B cell (primary cell): ENCODE measurements at regions not wholly inside any gene's neighbourhood (a gene's known extent, or its start where the extent isn't known, plus 50 kb on each side); places are given as distances from the start of the nearest gene placed in this dataset.

ENCODE experiments used
- ATAC-seq: fragments of 200-7000 bp; cut with Tn5 transposase; one replicate; pipeline ENCODE4 v1.10.0; 2021; ENCODE audit warnings: low read depth, mild to moderate bottlenecking, moderate number of reproducible peaks, moderate library complexity
- CTCF ChIA-PET: fragments of 350-600 bp; sonication (Branson Sonifier 250); formaldehyde crosslinking; loops from one replicate; lab custom pipeline; 2021; ENCODE audit warnings: antibody characterized with exemption, inconsistent platforms; lab: Charles Lee
- POLR2A ChIA-PET: fragments of 350-600 bp; sonication (Branson Sonifier 250); formaldehyde crosslinking; loops from one replicate; lab custom pipeline; 2021; ENCODE audit warnings: antibody characterized with exemption; lab: Charles Lee
- DNase-seq: peaks from one replicate; pipeline ENCODE4 v3.0.0; 2013
- H2AFZ ChIP-seq: 2 replicates; pipeline ENCODE4 v1.6.1; 2012; ENCODE audit warnings: mild to moderate bottlenecking, low read depth, low read length; ENCODE audit not compliant: insufficient read depth, poor library complexity, severe bottlenecking
- H3K27ac ChIP-seq, 2 donors: 1 replicate in 1 of 2; 2 replicates in 1 of 2; pipeline ENCODE4 v1.5.1; 2012 to 2013; ENCODE audit warnings: low read length in 2 of 2, mild to moderate bottlenecking in 2 of 2, moderate library complexity in 1 of 2
- H3K27me3 ChIP-seq, 4 experiments: fragments of 200-600 bp in 1 of 4; sonication (generic) in 1 of 4; replicated peaks in 1 of 4; 1 replicate in 2 of 4; 2 replicates in 2 of 4; pipeline versions ENCODE4 v1.6.1 to v1.7.0; 2013 to 2016; ENCODE audit warnings: low read length in 3 of 4, mild to moderate bottlenecking in 2 of 4, mixed read lengths in 1 of 4, moderate library complexity in 1 of 4; ENCODE audit not compliant: insufficient read depth in 4 of 4, control insufficient read depth in 3 of 4; ENCODE audit errors: control extremely low read depth in 1 of 4
- H3K36me3 ChIP-seq, 2 experiments: replicated peaks in 1 of 2; 1 replicate in 1 of 2; 2 replicates in 1 of 2; pipeline versions ENCODE4 v1.6.1 to v1.7.1; 2013; ENCODE audit warnings: low read length in 1 of 2; ENCODE audit not compliant: insufficient read depth in 2 of 2, control insufficient read depth in 1 of 2; ENCODE audit errors: control extremely low read depth in 1 of 2, extremely low read depth in 1 of 2
- H3K4me1 ChIP-seq, 2 donors: fragments of 200-600 bp in 1 of 2; sonication (generic) in 1 of 2; 1 replicate in 1 of 2; 2 replicates in 1 of 2; pipeline versions ENCODE4 v1.5.1 to v1.6.1; 2013 to 2017; ENCODE audit warnings: low read length in 2 of 2; ENCODE audit not compliant: control insufficient read depth in 2 of 2, insufficient read depth in 2 of 2
- H3K4me2 ChIP-seq: replicated peaks from 2 replicates; pipeline ENCODE3; 2012; ENCODE audit warnings: mild to moderate bottlenecking, low read depth, low read length; ENCODE audit not compliant: poor library complexity, severe bottlenecking
- H3K4me3 ChIP-seq, 5 experiments: fragments of 200-600 bp in 1 of 5; sonication (generic) in 1 of 5; 1 replicate in 3 of 5; 2 replicates in 2 of 5; pipeline versions ENCODE4 v1.5.1 to v1.7.0; 2011 to 2016; ENCODE audit warnings: low read length in 4 of 5, mild to moderate bottlenecking in 4 of 5, low read depth in 2 of 5, control low read depth in 1 of 5, moderate library complexity in 1 of 5; ENCODE audit not compliant: insufficient read depth in 1 of 5; ENCODE audit errors: control extremely low read depth in 1 of 5, extremely low read depth in 1 of 5
- H3K79me2 ChIP-seq: fragments of 200-600 bp; sonication (generic); one replicate; pipeline ENCODE4 v1.6.0; 2016; ENCODE audit warnings: low read length; ENCODE audit not compliant: control insufficient read depth, insufficient read depth
- H3K9ac ChIP-seq: fragments of 200-600 bp; sonication (generic); 2 replicates; pipeline ENCODE4 v1.6.1; 2017; ENCODE audit warnings: mild to moderate bottlenecking, low read length, moderate library complexity
- H3K9me3 ChIP-seq, 3 donors: one replicate each; pipeline versions ENCODE4 v1.6.1 to v1.7.1; 2013; ENCODE audit warnings: low read length in 2 of 3; ENCODE audit not compliant: control insufficient read depth in 2 of 3, insufficient read depth in 1 of 3; ENCODE audit errors: control extremely low read depth in 1 of 3
- H4K20me1 ChIP-seq: 2 replicates; pipeline ENCODE4 v1.6.0; 2012; ENCODE audit warnings: mild to moderate bottlenecking, low read length; ENCODE audit not compliant: insufficient read depth, control insufficient read depth, poor library complexity, severe bottlenecking
- H3K27ac Mint-ChIP-seq: one replicate; pipeline ENCODE4 v1.8.0; 2021; ENCODE audit warnings: mixed read lengths
- H3K27me3 Mint-ChIP-seq: one replicate; pipeline ENCODE4 v1.8.0; 2021; ENCODE audit warnings: mixed read lengths
- H3K4me1 Mint-ChIP-seq: one replicate; pipeline ENCODE4 v1.8.0; 2021; ENCODE audit warnings: mixed read lengths
- H3K4me3 Mint-ChIP-seq: one replicate; pipeline ENCODE4 v1.8.0; 2021; ENCODE audit warnings: mixed read lengths
- H3K9me3 Mint-ChIP-seq: one replicate; pipeline ENCODE4 v1.8.0; 2022; ENCODE audit warnings: mixed read lengths; ENCODE audit not compliant: insufficient read depth
- CTCF ChIP-seq: fragments of 200-600 bp; IDR thresholded peaks from one replicate; pipeline ENCODE4 v1.8.0; 2022; ENCODE audit warnings: antibody characterized with exemption, mild to moderate bottlenecking
- EZH2 ChIP-seq: IDR thresholded peaks from 2 replicates; pipeline ENCODE4 v1.6.1; 2012; ENCODE audit warnings: borderline replicate concordance, low read depth, mild to moderate bottlenecking, moderate library complexity, low read length; ENCODE audit not compliant: insufficient read depth, poor library complexity, severe bottlenecking
- WGBS: methylation state at CpG from one replicate; pipeline ENCODE4 v1.1.5; 2013; ENCODE audit warnings: missing lambda C conversion rate; ENCODE audit not compliant: insufficient coverage; 5-methylcytosine and 5-hydroxymethylcytosine counted together
- intact Hi-C: fragments of 100-400 bp; cut with micrococcal nuclease; formaldehyde crosslinking; loops from one replicate; pipeline ENCODE4 v1.10.0; 2022

DNA sequence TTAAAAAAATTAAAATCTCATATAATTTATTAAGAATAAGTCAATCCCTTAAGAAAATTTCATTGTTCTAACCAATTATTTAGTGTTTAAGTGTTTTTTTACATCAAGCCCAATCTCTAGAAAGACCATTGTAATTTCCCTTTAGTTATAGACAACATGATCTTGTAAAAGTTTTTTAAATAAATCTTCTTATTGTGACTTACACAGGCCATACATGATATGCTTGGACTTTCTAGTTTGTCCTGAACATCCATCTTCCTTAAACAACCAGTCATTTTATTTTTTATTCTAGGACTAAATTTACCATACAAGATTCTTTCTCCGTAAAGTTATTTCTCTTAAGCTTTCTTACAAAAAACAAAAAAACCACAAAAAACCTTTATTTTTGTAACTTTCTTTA, 126.5 kb upstream of the MAST4 start:
- Mint-ChIP-seq H3K4me1 (peaks cover 13% of the 10 kb centered on the region), H3K9me3 (peaks cover 2% of the 10 kb centered on the region), H3K27ac (no peak overlapping the region), H3K27me3 (no peaks in the 10 kb centered on the region), H3K4me3 (no peak overlapping the region)
- no peak for ATAC-seq
- DNase-seq = no peak
- no peaks in the 10 kb centered on the region for H3K27me3 ChIP-seq
- TF ChIP-seq CTCF (no peak), EZH2 (no peak)
- WGBS = no CpG with 5 or more reads among the region's 1 CpG
- no peaks in the 10 kb centered on the region for H4K20me1 ChIP-seq
- no peaks in the 10 kb centered on the region for H3K36me3 ChIP-seq
- H3K9me3 ChIP-seq = peaks cover 2 to 10% (median 7%) of the 10 kb centered on the region in 3 donors
- ChIA-PET POLR2A (no interaction called here), CTCF (no interaction called here)
- H3K4me2 ChIP-seq = no peak overlapping the region
- peaks cover 4 to 8% of the 10 kb centered on the region in 2 donors for H3K4me1 ChIP-seq
- no peak overlapping the region for H3K9ac ChIP-seq
- H3K27ac ChIP-seq = no peak overlapping the region
- intact Hi-C loops = loop anchor here (5.0 to 10.0 kb wide), 2 partner anchors 43 to 125 kb away; partner anchors contain the start of gene MAST4
- H3K4me3 ChIP-seq = no peak overlapping the region
- no peak overlapping the region for H2AFZ ChIP-seq
- H3K79me2 ChIP-seq = no peaks in the 10 kb centered on the region

GRCh38 chr5:66472010-66472409, 124.2 kb upstream of the MAST4 start:
- no peaks in the 10 kb centered on the region for H3K79me2 ChIP-seq
- WGBS = 60% methylated on average over 1 of the region's 1 CpG
- DNase-seq (peak; percentile 29), ATAC-seq (peak; percentile 85)
- peaks cover 2 to 6% (median 4%) of the 10 kb centered on the region in 3 donors for H3K9me3 ChIP-seq
- H3K27ac ChIP-seq = no peak overlapping the region
- no peak overlapping the region for H3K9ac ChIP-seq
- no peaks in the 10 kb centered on the region for H4K20me1 ChIP-seq
- Mint-ChIP-seq H3K27ac (peak overlapping the region; percentile 44), H3K4me1 (peaks cover 13% of the 10 kb centered on the region), H3K9me3 (peaks cover 2% of the 10 kb centered on the region), H3K27me3 (no peaks in the 10 kb centered on the region), H3K4me3 (no peak overlapping the region)
- no peak overlapping the region for H3K4me2 ChIP-seq
- peaks cover 4 to 8% of the 10 kb centered on the region in 2 donors for H3K4me1 ChIP-seq
- ChIA-PET CTCF (interaction anchor here (0.7 to 2.9 kb wide), 8 partner anchors 87 to 285 kb away, joined by 3 to 18 read pairs (median 4); no protein-coding TSS in a partner anchor), POLR2A (no interaction called here)
- H3K36me3 ChIP-seq = no peaks in the 10 kb centered on the region
- TF ChIP-seq EZH2 (no peak), CTCF (no peak)
- no peak overlapping the region for H2AFZ ChIP-seq
- no peak overlapping the region for H3K4me3 ChIP-seq
- H3K27me3 ChIP-seq = no peaks in the 10 kb centered on the region
- intact Hi-C loops = loop anchor here (1.0 to 10.0 kb wide), 4 partner anchors 40 to 285 kb away; partner anchors contain the start of gene MAST4
